Right lobe of liver (tissue), 6 donors: ENCODE measurements at regions not wholly inside any gene's neighbourhood (a gene's known extent, or its start where the extent isn't known, plus 50 kb on each side); places are given as distances from the start of the nearest gene placed in this dataset.
"Not testable (repeated sequence)": the region's sequence is repeated elsewhere in the genome, so short reads cannot be mapped to it uniquely, and the experiment has no call there.

ENCODE experiments used
- ATAC-seq, 4 donors: fragments of 200-7000 bp; cut with Tn5 transposase; one replicate each; pipeline ENCODE4 v1.9.1; 2020; ENCODE audit warnings: mild to moderate bottlenecking in 4 of 4, moderate library complexity in 4 of 4
- DNase-seq, 3 donors: peaks; one replicate each; pipeline ENCODE4 v3.0.0-alpha.2; 2020
- H3K27ac ChIP-seq, 3 donors: fragments of 200-600 bp; one replicate each; pipeline ENCODE4 v1.8.0; 2022
- H3K27me3 ChIP-seq, 2 donors: fragments of 200-600 bp; one replicate each; pipeline ENCODE4 v1.8.0; 2022
- H3K36me3 ChIP-seq, 4 donors: fragments of 200-600 bp; sonication (generic) in 1 of 4; one replicate each; pipeline versions ENCODE4 v1.5.1 to v1.8.0; 2017 to 2022; ENCODE audit warnings: control low read depth in 1 of 4
- H3K4me1 ChIP-seq, 4 donors: fragments of 200-600 bp; sonication (generic) in 1 of 4; one replicate each; pipeline versions ENCODE4 v1.5.1 to v1.8.0; 2017 to 2022; ENCODE audit warnings: control low read depth in 1 of 4
- H3K4me3 ChIP-seq, 3 donors: fragments of 200-600 bp; one replicate each; pipeline ENCODE4 v1.8.0; 2022
- H3K9me3 ChIP-seq, 4 donors: fragments of 200-600 bp; sonication (generic) in 1 of 4; one replicate each; pipeline versions ENCODE4 v1.5.1 to v1.8.0; 2017 to 2022; ENCODE audit warnings: control low read depth in 1 of 4
- POLR2A ChIP-seq: fragments of 450-650 bp; IDR thresholded peaks from one replicate; pipeline ENCODE4 v1.6.1; 2017; ENCODE audit warnings: antibody characterized with exemption, mild to moderate bottlenecking
- WGBS: methylation state at CpG from one replicate; pipeline ENCODE4 v1.1.6; 2018; ENCODE audit warnings: low coverage, low lambda C conversion rate; ENCODE audit not compliant: insufficient coverage; ENCODE audit errors: missing lambda C conversion rate; 5-methylcytosine and 5-hydroxymethylcytosine counted together
- intact Hi-C, 2 donors: fragments of 100-400 bp; cut with DNase I; formaldehyde crosslinking; loops; one replicate each; pipeline versions ENCODE4 v1.11.2 to v1.14.1; 2022
- TF ChIP-seq, protein P1 (sequence below), 4 donors: fragments of 200-600 bp in 3 of 4; fragments of 450-650 bp in 1 of 4; IDR thresholded peaks; one replicate each; pipeline versions ENCODE4 v1.5.1 to v1.8.0; 2016 to 2022; ENCODE audit warnings: antibody characterized with exemption in 4 of 4, mild to moderate bottlenecking in 2 of 4
- donor health status: DM: no; HTN: yes; CAD: no.
- donor health status: DM: no; HTN: no; CAD: no.
- donor health status: DM: no; HTN: no; CAD: no.
- donor health status: DM: no; HTN: yes; CAD: no.
- donor health status: DM: no; HTN: yes; CAD: no.

- H3K9me3 ChIP-seq, H3K4me1 ChIP-seq, H3K4me3 ChIP-seq, ATAC-seq, H3K27ac ChIP-seq, H3K36me3 ChIP-seq, intact Hi-C loops, DNase-seq, H3K27me3 ChIP-seq: not testable (repeated sequence)
- 11% methylated on average over 4 of the region's 4 CpGs for WGBS
Observed at GRCh38 chr9:64130325-64130724, 1154.7 kb downstream of the FOXD4L5 start.

- Histone ChIP-seq H3K9me3 (no peaks in the 10 kb centered on the region), H3K4me3 (no peak overlapping the region), H3K36me3 (no peaks in the 10 kb centered on the region), H3K27me3 (no peaks in the 10 kb centered on the region), H3K4me1 (no peaks in the 10 kb centered on the region), H3K27ac (no peak overlapping the region)
- DNase-seq (no peak), ATAC-seq (no peak)
- WGBS = 59% methylated on average over 6 of the region's 6 CpGs
- TF ChIP-seq, protein P1, sequence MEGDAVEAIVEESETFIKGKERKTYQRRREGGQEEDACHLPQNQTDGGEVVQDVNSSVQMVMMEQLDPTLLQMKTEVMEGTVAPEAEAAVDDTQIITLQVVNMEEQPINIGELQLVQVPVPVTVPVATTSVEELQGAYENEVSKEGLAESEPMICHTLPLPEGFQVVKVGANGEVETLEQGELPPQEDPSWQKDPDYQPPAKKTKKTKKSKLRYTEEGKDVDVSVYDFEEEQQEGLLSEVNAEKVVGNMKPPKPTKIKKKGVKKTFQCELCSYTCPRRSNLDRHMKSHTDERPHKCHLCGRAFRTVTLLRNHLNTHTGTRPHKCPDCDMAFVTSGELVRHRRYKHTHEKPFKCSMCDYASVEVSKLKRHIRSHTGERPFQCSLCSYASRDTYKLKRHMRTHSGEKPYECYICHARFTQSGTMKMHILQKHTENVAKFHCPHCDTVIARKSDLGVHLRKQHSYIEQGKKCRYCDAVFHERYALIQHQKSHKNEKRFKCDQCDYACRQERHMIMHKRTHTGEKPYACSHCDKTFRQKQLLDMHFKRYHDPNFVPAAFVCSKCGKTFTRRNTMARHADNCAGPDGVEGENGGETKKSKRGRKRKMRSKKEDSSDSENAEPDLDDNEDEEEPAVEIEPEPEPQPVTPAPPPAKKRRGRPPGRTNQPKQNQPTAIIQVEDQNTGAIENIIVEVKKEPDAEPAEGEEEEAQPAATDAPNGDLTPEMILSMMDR (IDR thresholded peaks at IDR 0.05) = no peak
- no peak for TF ChIP-seq POLR2A
- intact Hi-C loops = no loop called here
Observed at GRCh38 chr9:64128572-64128971, 1156.4 kb downstream of the FOXD4L5 start.

DNA sequence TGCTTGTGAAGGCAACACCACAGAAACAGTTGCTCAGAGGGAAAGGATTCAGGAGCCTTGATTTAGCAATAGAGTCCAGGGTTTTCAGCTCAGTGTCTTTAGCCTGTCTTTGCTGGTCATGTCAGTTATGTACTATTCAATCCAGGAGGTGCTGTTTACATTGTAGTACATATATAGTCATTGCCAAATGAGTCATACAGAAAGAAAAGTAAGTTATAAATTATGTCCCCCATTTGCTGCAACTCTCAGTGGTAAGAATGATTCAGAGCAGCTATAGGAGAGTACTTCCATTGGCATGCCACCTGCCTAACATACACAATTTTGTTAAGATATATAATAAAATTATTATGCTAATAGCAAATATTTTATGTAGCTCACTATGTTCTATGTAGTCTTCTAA lies 1163.4 kb downstream of the FOXD4L5 start:
- DNase-seq, H3K27me3 ChIP-seq, H3K4me3 ChIP-seq, intact Hi-C loops, H3K36me3 ChIP-seq, H3K4me1 ChIP-seq, ATAC-seq, H3K27ac ChIP-seq, H3K9me3 ChIP-seq: not testable (repeated sequence)

DNA sequence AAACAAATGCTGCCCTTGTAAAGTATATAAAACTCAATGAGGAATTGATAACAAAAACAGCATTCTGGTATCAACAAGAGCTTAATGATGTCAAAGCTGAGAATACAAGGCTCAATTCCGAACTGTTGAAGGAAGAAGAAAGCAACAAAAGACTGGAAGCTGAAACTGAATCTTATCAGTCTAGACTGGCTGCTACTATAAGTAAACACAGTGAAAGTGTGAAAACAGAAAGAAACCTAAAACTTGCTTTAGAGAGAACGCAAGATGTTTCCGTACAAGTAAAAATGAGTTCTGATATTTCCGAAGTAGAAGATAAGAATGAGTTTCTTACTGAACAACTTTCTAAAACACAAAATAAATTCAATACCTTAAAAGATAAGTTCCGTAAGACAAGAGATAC lies 1167.7 kb downstream of the FOXD4L5 start:
- H3K4me1 ChIP-seq, DNase-seq, intact Hi-C loops, H3K27me3 ChIP-seq, H3K4me3 ChIP-seq, ATAC-seq, H3K27ac ChIP-seq, H3K36me3 ChIP-seq, H3K9me3 ChIP-seq: not testable (repeated sequence)
- 51% methylated on average over 5 of the region's 5 CpGs for WGBS

DNA sequence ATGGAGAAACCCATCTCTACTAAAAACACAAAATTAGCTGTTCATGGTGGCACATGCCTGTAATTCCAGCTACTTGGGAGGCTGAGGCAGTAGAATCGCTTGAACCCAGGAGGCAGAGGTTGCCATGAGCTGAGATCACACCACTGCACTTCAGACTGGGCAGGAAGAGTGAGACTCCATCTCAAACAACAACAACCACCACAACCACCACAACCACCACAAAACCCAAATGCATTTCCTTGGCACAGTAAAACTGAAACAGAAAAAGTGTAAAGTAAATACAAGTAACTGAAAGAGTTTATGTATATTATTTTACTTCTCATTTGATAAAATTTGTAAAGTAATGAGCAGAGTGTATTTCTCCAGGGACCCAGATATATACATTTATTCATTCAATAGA lies 1177.1 kb downstream of the FOXD4L5 start:
- WGBS = 25% methylated on average over 1 of the region's 1 CpG
- intact Hi-C loops = not testable (repeated sequence)

GRCh38 chr9:64107211-64107610 lies 1177.8 kb downstream of the FOXD4L5 start:
- H3K27ac ChIP-seq, H3K4me3 ChIP-seq, H3K36me3 ChIP-seq, H3K4me1 ChIP-seq, intact Hi-C loops, H3K9me3 ChIP-seq, DNase-seq, H3K27me3 ChIP-seq, ATAC-seq: not testable (repeated sequence)
- WGBS = 25% methylated on average over 1 of the region's 1 CpG

More for the DNA sequence above, 1177.1 kb downstream of the FOXD4L5 start:
- not testable (repeated sequence) for H3K4me1 ChIP-seq, H3K27ac ChIP-seq, H3K27me3 ChIP-seq, ATAC-seq, H3K9me3 ChIP-seq, H3K4me3 ChIP-seq, DNase-seq, H3K36me3 ChIP-seq

GRCh38 chr9:64105193-64105592 lies 1179.8 kb downstream of the FOXD4L5 start:
- intact Hi-C loops, H3K27ac ChIP-seq, ATAC-seq, H3K36me3 ChIP-seq, H3K4me1 ChIP-seq, DNase-seq, H3K4me3 ChIP-seq, H3K9me3 ChIP-seq, H3K27me3 ChIP-seq: not testable (repeated sequence)
- WGBS = 35% methylated on average over 1 of the region's 1 CpG

- ATAC-seq, H3K4me3 ChIP-seq, H3K9me3 ChIP-seq, intact Hi-C loops, H3K27ac ChIP-seq, H3K27me3 ChIP-seq, DNase-seq, H3K4me1 ChIP-seq, H3K36me3 ChIP-seq: not testable (repeated sequence)
- 15% methylated on average over 2 of the region's 3 CpGs for WGBS
Observed at GRCh38 chr9:64101504-64101903, 1183.5 kb downstream of the FOXD4L5 start.

DNA sequence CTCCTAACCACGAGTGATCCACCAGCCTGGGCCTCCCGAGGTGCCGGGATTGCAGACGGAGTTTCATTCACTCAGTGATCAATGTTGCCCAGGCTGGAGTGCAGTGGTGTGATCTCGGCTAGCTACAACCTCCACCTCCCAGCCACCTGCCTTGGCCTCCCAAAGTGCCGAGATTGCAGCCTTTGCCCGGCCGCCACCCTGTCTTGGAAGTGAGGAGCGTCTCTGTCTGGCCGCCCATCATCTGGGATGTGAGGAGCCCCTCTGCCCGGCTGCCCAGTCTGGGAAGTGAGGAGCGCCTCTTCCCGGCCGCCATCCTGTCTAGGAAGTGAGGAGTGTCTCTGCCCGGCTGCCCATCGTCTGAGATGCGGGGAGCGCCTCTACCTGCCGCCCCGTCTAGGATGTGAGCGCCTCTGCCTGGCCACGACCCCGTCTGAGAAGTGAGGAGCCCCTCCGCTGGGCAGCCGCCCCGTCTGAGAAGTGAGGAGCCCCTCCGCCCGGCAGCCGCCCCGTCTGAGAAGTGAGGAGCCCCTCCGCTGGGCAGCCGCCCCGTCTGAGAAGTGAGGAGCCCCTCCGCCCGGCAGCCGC lies 1184.3 kb downstream of the FOXD4L5 start:
- H3K36me3 ChIP-seq, H3K4me1 ChIP-seq, H3K9me3 ChIP-seq, DNase-seq, ATAC-seq, intact Hi-C loops, H3K4me3 ChIP-seq, H3K27me3 ChIP-seq, H3K27ac ChIP-seq: not testable (repeated sequence)
- 17% methylated on average over 1 of the region's 36 CpGs for WGBS

- H3K36me3 ChIP-seq, H3K27ac ChIP-seq, H3K4me1 ChIP-seq, DNase-seq, H3K9me3 ChIP-seq, H3K4me3 ChIP-seq, ATAC-seq, intact Hi-C loops, H3K27me3 ChIP-seq: not testable (repeated sequence)
- 56% methylated on average over 5 of the region's 5 CpGs for WGBS
Observed at GRCh38 chr9:64085998-64086397, 1199.0 kb downstream of the FOXD4L5 start.
